Erythroblast (primary cell): ENCODE measurements at regions not wholly inside any gene's neighbourhood (a gene's known extent, or its start where the extent isn't known, plus 50 kb on each side); places are given as distances from the start of the nearest gene placed in this dataset.

ENCODE experiments used
- GATA1 ChIP-seq: IDR thresholded peaks from 2 replicates; pipeline ENCODE4 v1.6.1; 2011; ENCODE audit warnings: low read depth, mild to moderate bottlenecking, control low read depth, low read length, moderate library complexity
- POLR2A ChIP-seq: IDR thresholded peaks from 2 replicates; pipeline ENCODE4 v1.6.1; 2011; ENCODE audit warnings: mild to moderate bottlenecking, low read length

- TF ChIP-seq POLR2A: no peak
- no peak for TF ChIP-seq GATA1
These were observed 243.1 kb upstream of the PWP1 start for GRCh38 chr12:107442326-107442987.
